ENCODE measurements at regions not wholly inside any gene's neighbourhood (a gene's known extent, or its start where the extent isn't known, plus 50 kb on each side); places are given as distances from the start of the nearest gene placed in this dataset.

DNA sequence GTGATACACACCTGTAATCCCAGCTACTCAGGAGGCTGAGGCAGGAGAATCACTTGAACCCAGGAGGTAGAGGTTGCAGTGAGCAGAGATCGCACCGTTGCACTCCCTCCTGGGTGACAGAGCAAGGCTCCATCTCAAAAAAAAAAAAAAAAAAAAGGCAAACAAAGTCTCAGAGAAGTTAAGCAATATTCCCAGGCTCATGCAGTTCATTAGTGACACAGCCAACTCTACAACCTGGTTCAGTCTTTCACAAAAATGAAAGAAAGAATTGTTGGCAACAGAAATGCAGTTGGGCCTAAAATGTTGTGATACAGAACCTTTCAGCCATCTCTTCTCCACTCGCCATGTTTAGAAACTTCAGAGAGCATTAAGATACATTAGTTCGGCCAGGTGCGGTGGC is 242.1 kb downstream of the LTN1 start:
- Mint-ChIP-seq H3K9me3 (no peaks in the 10 kb centered on the region), H3K36me3 (peaks cover 2% of the 10 kb centered on the region), H3K27me3 (no peaks in the 10 kb centered on the region), H3K4me1 (no peaks in the 10 kb centered on the region), H3K27ac (no peak overlapping the region), H3K4me3 (no peak overlapping the region)
- ATAC-seq (ENCODE audit: low read depth) (no peak), DNase-seq (no peak)
- POLR2A ChIA-PET, result no interaction called here

DNA sequence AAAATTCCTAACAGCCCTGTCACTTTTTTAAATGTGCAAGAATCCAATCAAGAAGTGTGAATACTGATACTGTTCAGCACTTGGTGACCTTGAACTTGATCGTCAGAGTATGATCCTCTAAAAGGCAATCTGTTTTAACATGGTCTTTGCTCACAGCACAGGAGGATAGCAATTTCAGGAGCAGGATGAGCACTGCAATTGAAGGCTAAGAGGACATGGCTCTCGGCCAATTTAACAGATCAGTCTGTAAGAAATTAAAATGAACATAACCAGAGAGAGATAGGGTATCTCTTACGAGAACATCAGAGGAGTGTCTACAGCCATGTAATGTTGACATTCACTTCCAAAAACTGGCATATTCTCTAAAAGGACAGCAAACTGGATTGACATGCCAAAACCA is 243.1 kb downstream of the LTN1 start:
- POLR2A ChIA-PET, result no interaction called here
- H3K4me3 Mint-ChIP-seq, result no peak overlapping the region
- no peak for DNase-seq
- H3K9me3 Mint-ChIP-seq, result no peaks in the 10 kb centered on the region
- no peaks in the 10 kb centered on the region for H3K4me1 Mint-ChIP-seq
- H3K27ac Mint-ChIP-seq, result no peak overlapping the region
- ATAC-seq (ENCODE audit: low read depth), result no peak
- peaks cover 2% of the 10 kb centered on the region for H3K36me3 Mint-ChIP-seq
- H3K27me3 Mint-ChIP-seq, result no peaks in the 10 kb centered on the region

DNA sequence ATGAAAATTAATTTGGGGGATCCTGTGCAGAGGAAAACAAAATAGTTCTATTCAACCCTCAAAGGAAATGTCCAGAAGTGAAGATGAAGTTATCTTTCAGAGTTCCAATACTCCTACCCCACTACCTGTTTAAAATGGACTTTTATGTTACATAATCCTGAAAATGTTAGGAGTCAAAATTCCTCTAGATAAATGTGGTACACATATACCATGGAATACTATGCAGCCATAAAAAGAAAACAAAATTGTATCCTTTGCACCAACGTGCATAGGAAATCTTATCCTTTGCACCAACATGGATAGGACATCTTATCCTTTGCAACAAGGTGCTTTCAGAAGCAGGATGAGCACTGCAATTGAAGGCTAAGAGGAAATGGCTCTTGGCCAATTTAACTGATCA is 245.2 kb downstream of the LTN1 start:
- no peak for DNase-seq
- H3K4me1 Mint-ChIP-seq, result no peaks in the 10 kb centered on the region
- no peak overlapping the region for H3K27ac Mint-ChIP-seq
- POLR2A ChIA-PET, result no interaction called here
- no peak overlapping the region for H3K4me3 Mint-ChIP-seq
- H3K36me3 Mint-ChIP-seq, result peaks cover 2% of the 10 kb centered on the region
- H3K9me3 Mint-ChIP-seq, result no peaks in the 10 kb centered on the region
- no peak for ATAC-seq (ENCODE audit: low read depth)
- peaks cover 2% of the 10 kb centered on the region for H3K27me3 Mint-ChIP-seq

DNA sequence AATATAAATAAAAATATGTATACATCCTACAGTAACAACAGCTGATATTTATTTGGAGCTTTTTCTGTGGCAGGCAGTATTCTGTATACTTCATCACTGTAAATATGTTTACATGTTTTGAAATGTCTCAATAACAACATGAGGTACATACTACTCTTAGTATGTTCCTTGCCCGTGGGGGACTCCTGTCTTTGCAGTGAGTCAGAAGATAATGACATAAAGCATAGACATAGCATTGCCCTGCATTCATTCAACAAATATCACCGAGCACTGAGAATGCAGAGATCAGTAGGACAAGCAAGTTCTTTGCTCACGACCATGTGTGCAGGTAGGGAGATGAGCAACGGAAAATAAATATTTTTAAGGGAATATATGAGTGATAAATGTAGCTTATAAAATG is 246.5 kb downstream of the LTN1 start:
- peaks cover 2% of the 10 kb centered on the region for H3K27me3 Mint-ChIP-seq
- no peak overlapping the region for H3K4me3 Mint-ChIP-seq
- POLR2A ChIA-PET, result interaction anchor here (1.0 kb wide), 1 partner anchor 150 kb away, joined by 3 read pairs; no protein-coding TSS in a partner anchor
- H3K9me3 Mint-ChIP-seq, result no peaks in the 10 kb centered on the region
- no peak for DNase-seq
- no peak for ATAC-seq (ENCODE audit: low read depth)
- peaks cover 2% of the 10 kb centered on the region for H3K36me3 Mint-ChIP-seq
- H3K27ac Mint-ChIP-seq, result no peak overlapping the region
- H3K4me1 Mint-ChIP-seq, result no peaks in the 10 kb centered on the region

DNA sequence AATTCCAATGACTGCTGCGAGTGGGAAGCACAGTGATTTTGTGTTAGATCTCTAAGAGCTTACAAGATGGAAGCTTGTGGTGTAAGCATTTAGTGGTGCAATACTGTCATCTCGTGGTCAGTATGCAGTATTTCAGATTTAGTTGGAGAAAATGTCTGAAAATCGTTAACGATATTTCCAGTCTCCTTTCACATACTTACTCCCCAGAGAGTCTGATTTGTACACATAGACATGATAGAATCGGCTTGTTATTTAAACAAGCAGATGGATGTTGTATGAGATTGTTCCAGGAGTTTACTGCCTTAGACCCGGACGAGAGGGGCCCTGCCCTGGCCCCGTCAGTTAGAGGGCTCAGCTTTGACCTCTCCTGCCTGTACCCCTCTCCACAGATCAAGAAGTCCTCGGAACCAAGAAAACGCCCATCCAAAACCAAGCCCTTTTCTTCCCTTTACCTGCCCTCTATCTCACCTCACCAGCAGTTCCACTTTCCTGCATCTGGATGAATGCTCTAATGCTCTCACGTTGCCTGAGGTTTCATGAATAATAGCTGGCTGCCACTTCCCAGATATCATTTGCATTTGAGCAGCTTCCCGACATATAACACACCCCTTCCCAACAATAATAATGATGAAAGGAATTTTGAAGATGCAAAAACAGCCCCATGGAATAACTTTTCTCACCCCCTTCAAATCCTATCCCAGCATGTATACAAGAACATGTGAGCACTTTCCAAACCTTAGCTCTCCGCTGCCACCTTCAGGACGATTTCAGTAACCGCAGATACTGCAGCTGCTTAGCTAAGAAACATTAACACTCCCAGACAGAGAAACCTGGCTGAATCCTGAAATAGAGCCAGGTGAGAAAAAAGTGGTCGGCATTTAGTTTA is 247.3 kb downstream of the LTN1 start:
- ATAC-seq (ENCODE audit: low read depth) (peak; percentile 74), DNase-seq (peak; percentile 53)
- Mint-ChIP-seq H3K27me3 (peaks cover 2% of the 10 kb centered on the region), H3K4me1 (no peaks in the 10 kb centered on the region), H3K9me3 (no peaks in the 10 kb centered on the region), H3K36me3 (peaks cover 2% of the 10 kb centered on the region), H3K4me3 (no peak overlapping the region), H3K27ac (no peak overlapping the region)
- POLR2A ChIA-PET, result interaction anchor here (1.0 kb wide), 1 partner anchor 151 kb away, joined by 3 read pairs; no protein-coding TSS in a partner anchor

DNA sequence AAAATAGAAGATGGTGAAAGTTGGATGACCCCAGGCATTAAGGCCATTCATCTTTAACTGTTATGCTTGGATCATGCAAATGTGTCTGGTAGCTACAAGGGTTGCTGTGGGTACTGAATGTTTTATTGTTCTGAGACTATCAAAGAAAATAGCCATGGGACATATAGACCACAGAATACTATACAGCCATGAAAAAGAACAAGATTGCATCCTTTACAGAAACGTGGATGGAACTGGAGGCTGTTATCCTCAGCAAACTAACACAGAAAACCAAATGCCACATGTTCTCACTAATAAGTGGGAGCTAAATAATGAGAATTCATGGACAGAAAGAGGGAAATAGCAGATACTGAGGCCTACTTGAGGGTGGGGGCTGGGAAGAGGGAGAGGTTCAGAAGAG is 249.0 kb downstream of the LTN1 start:
- Mint-ChIP-seq H3K9me3 (no peaks in the 10 kb centered on the region), H3K27me3 (peaks cover 2% of the 10 kb centered on the region), H3K4me1 (peaks cover 4% of the 10 kb centered on the region), H3K27ac (no peak overlapping the region), H3K4me3 (no peak overlapping the region), H3K36me3 (peaks cover 2% of the 10 kb centered on the region)
- ATAC-seq (ENCODE audit: low read depth), result no peak
- no peak for DNase-seq
- POLR2A ChIA-PET, result no interaction called here

DNA sequence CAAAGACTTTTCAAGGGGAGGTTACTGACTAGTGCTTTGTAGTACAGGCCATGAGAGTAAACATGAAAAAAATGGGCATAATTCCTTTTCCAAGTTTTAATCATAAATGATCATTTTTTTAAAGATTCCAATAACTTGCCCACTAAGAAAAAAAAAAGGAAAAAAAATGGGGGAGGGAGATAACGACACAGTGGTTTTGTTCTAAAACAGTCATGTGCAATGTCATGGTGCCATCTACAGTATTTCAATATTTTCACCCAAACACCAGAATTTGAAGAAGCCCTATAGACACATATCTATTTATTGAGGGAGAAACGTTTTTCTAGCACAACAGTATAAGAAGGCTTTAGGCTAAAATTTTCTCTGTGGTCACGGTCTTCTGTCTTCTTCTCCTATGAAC is 250.2 kb downstream of the LTN1 start:
- H3K27ac Mint-ChIP-seq, result no peak overlapping the region
- ATAC-seq (ENCODE audit: low read depth) (no peak), DNase-seq (no peak)
- H3K27me3 Mint-ChIP-seq, result peaks cover 2% of the 10 kb centered on the region
- H3K4me1 Mint-ChIP-seq, result peaks cover 4% of the 10 kb centered on the region
- no peaks in the 10 kb centered on the region for H3K9me3 Mint-ChIP-seq
- H3K4me3 Mint-ChIP-seq, result no peak overlapping the region
- POLR2A ChIA-PET, result no interaction called here
- peaks cover 2% of the 10 kb centered on the region for H3K36me3 Mint-ChIP-seq

DNA sequence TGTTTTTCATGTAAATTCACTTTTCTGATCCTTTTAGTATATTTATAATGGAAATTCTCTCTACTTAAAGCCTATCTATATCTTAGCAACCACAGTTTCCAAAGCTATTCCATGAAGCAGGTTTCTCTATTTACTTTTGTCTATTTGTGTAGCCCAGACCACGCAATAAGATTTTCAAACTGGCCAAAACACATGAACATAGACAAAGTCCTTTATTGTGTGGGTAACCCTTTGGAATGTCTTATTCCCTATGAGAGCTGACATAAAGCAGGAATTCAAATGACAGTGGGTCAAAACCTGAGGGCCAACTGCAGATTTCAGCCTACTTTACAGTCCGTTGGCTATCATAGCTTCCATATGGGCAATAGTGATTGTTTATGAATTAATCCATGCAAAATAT is 252.6 kb downstream of the LTN1 start:
- H3K9me3 Mint-ChIP-seq, result no peaks in the 10 kb centered on the region
- H3K36me3 Mint-ChIP-seq, result peaks cover 2% of the 10 kb centered on the region
- POLR2A ChIA-PET, result no interaction called here
- H3K27ac Mint-ChIP-seq, result no peak overlapping the region
- H3K4me3 Mint-ChIP-seq, result no peak overlapping the region
- DNase-seq (no peak), ATAC-seq (ENCODE audit: low read depth) (no peak)
- peaks cover 2% of the 10 kb centered on the region for H3K27me3 Mint-ChIP-seq
- H3K4me1 Mint-ChIP-seq, result peaks cover 4% of the 10 kb centered on the region

DNA sequence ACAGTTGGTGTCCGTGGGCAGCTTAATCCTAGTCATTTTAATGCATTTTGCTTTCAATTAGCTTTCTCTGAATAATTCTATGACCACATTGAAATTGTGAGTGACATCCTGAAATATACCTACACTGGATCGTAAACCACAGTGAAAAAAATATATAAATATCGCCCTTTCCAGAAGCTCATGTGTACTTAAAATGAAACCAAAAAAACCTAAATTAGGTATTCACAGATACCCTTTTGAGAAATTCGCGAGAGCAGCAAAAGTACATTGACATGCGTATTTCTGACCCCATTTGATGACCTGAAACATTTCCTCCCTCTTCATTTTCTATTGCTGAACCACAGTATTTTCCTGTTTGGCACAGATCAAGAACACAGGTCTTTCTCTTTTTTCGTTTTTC is 253.8 kb downstream of the LTN1 start:
- Mint-ChIP-seq H3K27ac (peak overlapping the region; percentile 14), H3K4me3 (peak overlapping the region; percentile 18), H3K9me3 (no peaks in the 10 kb centered on the region), H3K4me1 (peaks cover 4% of the 10 kb centered on the region), H3K27me3 (peaks cover 2% of the 10 kb centered on the region), H3K36me3 (peaks cover 2% of the 10 kb centered on the region)
- POLR2A ChIA-PET, result no interaction called here
- DNase-seq (no peak), ATAC-seq (ENCODE audit: low read depth) (no peak)

DNA sequence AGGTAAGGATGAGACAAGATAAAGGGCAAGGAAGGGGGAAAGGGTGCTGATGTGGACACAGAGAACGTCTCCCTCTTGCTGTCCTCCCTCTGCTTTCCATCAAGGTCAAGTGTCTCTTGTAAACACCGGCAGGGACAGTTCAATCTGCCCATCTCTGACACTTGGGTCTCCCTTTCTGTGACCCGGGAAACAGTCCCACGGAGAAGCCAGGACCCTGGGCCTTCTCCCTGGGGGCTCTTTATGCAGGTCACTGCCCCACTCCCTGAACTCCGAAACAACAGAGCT is 254.3 kb downstream of the LTN1 start:
- POLR2A ChIA-PET, result no interaction called here

DNA sequence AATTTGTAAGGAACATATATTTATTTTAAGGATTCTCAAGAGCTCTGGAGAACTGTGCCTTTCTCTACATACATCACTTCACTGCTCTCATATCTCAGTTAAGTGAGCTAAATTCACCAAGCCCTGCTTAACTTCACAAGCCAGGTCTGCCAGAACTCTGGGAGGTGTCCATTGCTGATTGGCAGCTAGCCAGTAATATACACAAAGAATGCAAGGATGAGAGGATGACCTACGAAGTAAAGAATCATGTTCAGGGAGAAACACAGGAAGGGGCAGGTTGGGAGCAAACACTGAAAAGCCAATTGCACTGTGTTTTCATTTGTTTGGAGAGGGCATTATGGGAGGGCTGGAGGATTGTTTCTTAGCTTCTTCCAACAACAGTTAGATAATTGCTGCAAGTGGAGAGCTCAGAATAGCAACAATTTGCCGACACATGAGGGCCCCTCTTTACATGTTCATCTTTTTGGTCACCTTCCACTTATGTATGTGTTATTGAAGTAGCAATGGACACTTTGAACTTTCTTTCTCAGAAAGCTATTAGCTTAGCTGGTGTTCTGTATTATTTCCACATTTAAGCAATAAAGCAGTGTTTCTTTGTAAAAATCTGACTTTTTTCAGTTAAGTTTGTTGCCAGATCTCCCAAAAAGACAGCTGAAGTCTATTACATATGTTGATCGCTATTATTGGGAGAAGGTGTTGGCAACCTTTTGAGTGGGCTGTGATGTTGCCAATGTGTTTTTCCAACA is 254.8 kb downstream of the LTN1 start:
- Mint-ChIP-seq H3K36me3 (no peaks in the 10 kb centered on the region), H3K27ac (no peak overlapping the region), H3K9me3 (no peaks in the 10 kb centered on the region), H3K27me3 (no peaks in the 10 kb centered on the region), H3K4me1 (peaks cover 4% of the 10 kb centered on the region), H3K4me3 (no peak overlapping the region)
- DNase-seq (no peak), ATAC-seq (ENCODE audit: low read depth) (no peak)
- POLR2A ChIA-PET, result no interaction called here

More for the DNA sequence above, 254.3 kb downstream of the LTN1 start:
- peaks cover 1% of the 10 kb centered on the region for H3K36me3 Mint-ChIP-seq
- peaks cover 1% of the 10 kb centered on the region for H3K27me3 Mint-ChIP-seq
- no peaks in the 10 kb centered on the region for H3K9me3 Mint-ChIP-seq
- H3K4me1 Mint-ChIP-seq, result peaks cover 4% of the 10 kb centered on the region
- H3K27ac Mint-ChIP-seq, result no peak overlapping the region
- DNase-seq (no peak), ATAC-seq (ENCODE audit: low read depth) (no peak)
- H3K4me3 Mint-ChIP-seq, result no peak overlapping the region

DNA sequence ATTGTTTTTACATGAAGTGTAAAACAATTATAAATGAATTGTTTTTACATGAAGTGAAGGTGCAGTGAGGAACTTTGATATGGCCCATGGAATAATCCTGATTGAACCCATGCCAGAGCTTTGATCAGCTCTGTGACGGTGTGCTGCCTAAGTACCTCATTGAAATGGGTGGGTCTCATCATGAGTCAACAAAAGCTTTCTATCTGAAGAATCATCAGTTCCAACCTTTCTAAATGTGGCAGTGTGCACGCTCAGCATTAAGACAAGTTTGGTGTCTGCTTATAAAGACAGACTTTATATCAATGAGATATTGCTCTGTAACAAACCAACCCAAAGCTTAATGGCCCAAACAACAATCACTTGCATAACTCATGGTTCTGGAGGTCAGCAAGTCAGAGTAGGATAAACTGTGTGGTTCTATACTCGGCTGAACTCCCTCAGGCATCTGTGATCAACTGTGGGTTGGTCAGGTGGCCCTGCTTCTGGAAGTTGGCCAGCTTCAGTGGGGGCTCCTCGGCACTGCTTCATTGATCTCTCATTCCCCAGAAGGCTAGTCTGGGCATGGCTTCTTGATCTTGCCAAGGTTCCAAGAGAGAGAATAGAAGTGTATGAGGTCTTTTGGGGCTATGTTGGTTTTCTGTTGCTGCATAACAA is 258.0 kb downstream of the LTN1 start:
- H3K27ac Mint-ChIP-seq, result no peak overlapping the region
- DNase-seq, result no peak
- POLR2A ChIA-PET, result no interaction called here
- H3K4me3 Mint-ChIP-seq, result no peak overlapping the region
- ATAC-seq (ENCODE audit: low read depth), result no peak
- no peaks in the 10 kb centered on the region for H3K36me3 Mint-ChIP-seq
- no peaks in the 10 kb centered on the region for H3K27me3 Mint-ChIP-seq
- H3K4me1 Mint-ChIP-seq, result peaks cover 6% of the 10 kb centered on the region
- H3K9me3 Mint-ChIP-seq, result no peaks in the 10 kb centered on the region

DNA sequence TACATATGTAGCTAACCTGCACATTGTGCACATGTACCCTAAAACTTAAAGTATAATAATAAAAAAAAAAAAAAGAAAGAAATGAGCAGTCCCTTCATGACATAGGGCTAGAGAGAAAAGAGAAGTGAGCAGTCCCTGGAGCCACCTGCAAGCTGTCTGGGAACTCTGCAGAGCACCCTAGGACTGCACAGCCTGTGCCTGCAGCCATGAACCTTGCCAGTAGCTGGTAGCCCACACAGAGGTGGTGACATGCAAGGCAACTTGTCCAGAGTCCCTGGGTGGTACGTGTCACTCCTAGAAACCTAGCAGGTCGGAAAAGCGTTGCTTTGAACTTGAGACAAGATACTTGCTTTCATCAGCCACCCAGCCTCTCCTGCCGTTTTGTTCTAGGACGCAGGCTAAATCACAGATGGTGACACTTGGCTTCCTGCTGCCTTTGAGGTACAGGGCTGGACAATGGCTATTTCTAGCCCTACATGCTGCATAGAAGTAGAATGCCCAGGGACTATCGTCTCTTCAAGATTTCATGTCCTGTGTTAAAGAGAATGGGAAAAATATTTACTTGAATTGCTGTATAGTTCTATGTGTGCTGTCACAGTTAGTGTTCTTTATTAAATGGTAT is 260.9 kb downstream of the LTN1 start:
- Mint-ChIP-seq H3K27ac (no peak overlapping the region), H3K36me3 (peaks cover under 1% of the 10 kb centered on the region), H3K4me3 (no peak overlapping the region), H3K9me3 (no peaks in the 10 kb centered on the region), H3K4me1 (peaks cover 2% of the 10 kb centered on the region), H3K27me3 (no peaks in the 10 kb centered on the region)
- ATAC-seq (ENCODE audit: low read depth), result no peak
- no peak for DNase-seq
- POLR2A ChIA-PET, result no interaction called here
